Lower leg skin (tissue), 4 donors: ENCODE measurements at regions not wholly inside any gene's neighbourhood (a gene's known extent, or its start where the extent isn't known, plus 50 kb on each side); places are given as distances from the start of the nearest gene placed in this dataset.

Experiments
- DNase-seq, 2 donors: peaks; one replicate each; pipeline ENCODE4 v3.0.0-alpha.2; 2019; ENCODE audit warnings: low spot score in 2 of 2
- H3K4me3 ChIP-seq: fragments of 200-600 bp; sonication (generic); 2 replicates; pipeline ENCODE4 v1.5.1; 2017; ENCODE audit warnings: mild to moderate bottlenecking, low read depth; ENCODE audit not compliant: poor library complexity, severe bottlenecking
- CTCF ChIP-seq, 3 donors: fragments of 450-650 bp; IDR thresholded peaks; one replicate each; pipeline ENCODE4 v1.5.1; 2016; ENCODE audit warnings: antibody characterized with exemption in 3 of 3, mild to moderate bottlenecking in 3 of 3, moderate library complexity in 2 of 3
- POLR2A ChIP-seq, 2 donors: fragments of 450-650 bp; IDR thresholded peaks; one replicate each; pipeline ENCODE4 v1.6.1; 2016 to 2017; ENCODE audit warnings: antibody characterized with exemption in 2 of 2, mild to moderate bottlenecking in 1 of 2, moderate library complexity in 1 of 2
- whole genome bisulfite sequencing, 2 donors: methylation state at CpG; one replicate each; pipeline ENCODE4 v1.1.5; 2018; 5-methylcytosine and 5-hydroxymethylcytosine counted together
- intact Hi-C: fragments of 100-400 bp; cut with DNase I; formaldehyde crosslinking; loops from one replicate; pipeline ENCODE4 v1.15.0; 2023; ENCODE audit warnings: low total_unique reads

GRCh38 chr2:10188211-10188610 is 65.7 kb downstream of the RRM2 start:
- WGBS, 2 donors, result 94 to 95% methylated on average over 5 to 7 of the region's 7 CpGs
- intact Hi-C loops, result no loop called here
- TF ChIP-seq CTCF (IDR thresholded peaks at IDR 0.05), result no peak
- no peak for TF ChIP-seq POLR2A (IDR thresholded peaks at IDR 0.05)
- no peak overlapping the region for H3K4me3 ChIP-seq
- DNase-seq, result no peak

GRCh38 chr2:10188729-10189305 is 66.3 kb downstream of the RRM2 start:
- no peak overlapping the region for H3K4me3 ChIP-seq
- WGBS, 2 donors, result 96% methylated on average over 12 of the region's 12 CpGs
- TF ChIP-seq POLR2A (IDR thresholded peaks at IDR 0.05) (no peak), CTCF (IDR thresholded peaks at IDR 0.05) (no peak)
- no peak for DNase-seq
- intact Hi-C loops, result no loop called here

DNA sequence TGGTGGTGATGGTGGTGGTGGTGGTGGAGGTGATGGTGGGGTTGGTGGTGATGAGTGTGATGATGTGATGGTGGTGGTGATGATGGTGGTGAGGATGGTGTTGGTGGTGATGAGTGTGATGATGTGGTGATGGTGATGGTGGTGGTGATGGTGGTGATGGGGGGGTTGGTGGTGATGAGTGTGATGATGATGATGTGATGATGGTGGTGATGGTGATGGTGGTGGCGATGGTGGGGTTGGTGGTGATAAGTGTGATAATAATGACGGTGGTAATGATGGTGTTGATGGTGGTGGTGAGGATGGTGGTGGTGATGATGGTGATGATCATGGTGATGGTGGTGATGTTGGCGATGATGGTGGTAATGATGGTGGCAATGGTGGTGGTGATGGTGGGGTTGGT is 67.7 kb downstream of the RRM2 start:
- DNase-seq, result no peak
- 96 to 97% methylated on average over 3 of the region's 3 CpGs for WGBS, 2 donors
- TF ChIP-seq CTCF (IDR thresholded peaks at IDR 0.05) (no peak), POLR2A (IDR thresholded peaks at IDR 0.05) (no peak)
- intact Hi-C loops, result no loop called here
- no peak overlapping the region for H3K4me3 ChIP-seq

GRCh38 chr2:10190737-10191532 is 68.4 kb downstream of the RRM2 start:
- intact Hi-C loops, result no loop called here

GRCh38 chr2:10191554-10191953 is 69.0 kb downstream of the RRM2 start:
- WGBS, 2 donors, result 98% methylated on average over 14 of the region's 14 CpGs
- H3K4me3 ChIP-seq, result no peak overlapping the region
- no peak for DNase-seq
- no peak for TF ChIP-seq POLR2A (IDR thresholded peaks at IDR 0.05)
- TF ChIP-seq CTCF (IDR thresholded peaks at IDR 0.05), result no peak
- intact Hi-C loops, result no loop called here

More at GRCh38 chr2:10190737-10191532, 68.4 kb downstream of the RRM2 start:
- WGBS, 2 donors, result 81 to 93% methylated on average over 9 to 10 of the region's 10 CpGs
- no peak for DNase-seq
- H3K4me3 ChIP-seq, result no peak overlapping the region
- no peak for TF ChIP-seq POLR2A (IDR thresholded peaks at IDR 0.05)
- no peak for TF ChIP-seq CTCF (IDR thresholded peaks at IDR 0.05)
